ENCODE measurements at regions not wholly inside any gene's neighbourhood (a gene's known extent, or its start where the extent isn't known, plus 50 kb on each side); places are given as distances from the start of the nearest gene placed in this dataset.

DNA sequence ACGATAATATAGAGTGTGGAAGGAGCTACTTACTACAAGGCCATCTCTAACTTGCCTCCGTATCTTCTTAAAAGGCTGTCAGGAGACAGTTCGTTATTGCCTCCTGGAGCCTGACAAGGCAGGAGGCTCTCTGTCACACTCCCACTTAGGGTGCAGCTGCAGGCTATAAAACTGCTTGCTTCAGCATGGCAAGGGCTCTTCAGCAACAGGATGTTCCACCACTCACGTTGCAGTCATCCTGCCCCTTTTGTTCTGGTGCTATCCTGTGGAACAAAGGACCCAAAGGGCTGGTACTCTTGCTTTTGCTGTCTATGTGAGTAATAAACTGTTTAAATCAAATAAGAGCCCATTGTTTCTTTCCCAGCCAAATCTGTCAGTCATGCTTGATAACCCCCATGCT lies 508.9 kb downstream of the NTRK2 start:
- no peak overlapping the region for H3K4me3 ChIP-seq (replicated peaks in 1 of 2; ENCODE audit: low read depth in 2 of 2, low read length in 2 of 2)
- DNase-seq (ENCODE audit: low read depth in 2 of 2) = no peak
- TF ChIP-seq, protein P1, sequence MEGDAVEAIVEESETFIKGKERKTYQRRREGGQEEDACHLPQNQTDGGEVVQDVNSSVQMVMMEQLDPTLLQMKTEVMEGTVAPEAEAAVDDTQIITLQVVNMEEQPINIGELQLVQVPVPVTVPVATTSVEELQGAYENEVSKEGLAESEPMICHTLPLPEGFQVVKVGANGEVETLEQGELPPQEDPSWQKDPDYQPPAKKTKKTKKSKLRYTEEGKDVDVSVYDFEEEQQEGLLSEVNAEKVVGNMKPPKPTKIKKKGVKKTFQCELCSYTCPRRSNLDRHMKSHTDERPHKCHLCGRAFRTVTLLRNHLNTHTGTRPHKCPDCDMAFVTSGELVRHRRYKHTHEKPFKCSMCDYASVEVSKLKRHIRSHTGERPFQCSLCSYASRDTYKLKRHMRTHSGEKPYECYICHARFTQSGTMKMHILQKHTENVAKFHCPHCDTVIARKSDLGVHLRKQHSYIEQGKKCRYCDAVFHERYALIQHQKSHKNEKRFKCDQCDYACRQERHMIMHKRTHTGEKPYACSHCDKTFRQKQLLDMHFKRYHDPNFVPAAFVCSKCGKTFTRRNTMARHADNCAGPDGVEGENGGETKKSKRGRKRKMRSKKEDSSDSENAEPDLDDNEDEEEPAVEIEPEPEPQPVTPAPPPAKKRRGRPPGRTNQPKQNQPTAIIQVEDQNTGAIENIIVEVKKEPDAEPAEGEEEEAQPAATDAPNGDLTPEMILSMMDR (IDR thresholded peaks at IDR 0.05; ENCODE audit: low read depth, low read length) = no peak

DNA sequence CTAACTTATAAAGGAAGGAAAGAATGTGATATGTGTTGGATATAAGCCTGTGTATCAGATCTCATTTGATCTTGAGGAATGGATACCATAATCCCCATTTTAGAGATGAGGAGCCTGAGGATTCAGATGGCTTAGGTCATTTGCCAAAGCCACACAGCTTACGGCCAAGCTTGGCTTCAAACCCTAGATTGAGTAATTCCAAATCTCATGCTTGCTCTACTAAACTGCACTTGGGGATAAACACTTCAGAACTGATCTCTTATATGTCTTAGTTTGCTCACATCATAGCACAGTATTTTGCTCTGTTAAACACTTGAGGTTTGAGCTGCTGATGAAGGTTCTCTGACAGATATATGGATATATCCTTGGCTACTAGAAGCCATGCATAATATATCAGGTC lies 504.4 kb downstream of the NTRK2 start:
- TF ChIP-seq, protein P1 (IDR thresholded peaks at IDR 0.05; ENCODE audit: low read depth, low read length) = no peak
- no peak for DNase-seq (ENCODE audit: low read depth in 2 of 2)
- H3K4me3 ChIP-seq (replicated peaks in 1 of 2; ENCODE audit: low read depth in 2 of 2, low read length in 2 of 2) = no peak overlapping the region

DNA sequence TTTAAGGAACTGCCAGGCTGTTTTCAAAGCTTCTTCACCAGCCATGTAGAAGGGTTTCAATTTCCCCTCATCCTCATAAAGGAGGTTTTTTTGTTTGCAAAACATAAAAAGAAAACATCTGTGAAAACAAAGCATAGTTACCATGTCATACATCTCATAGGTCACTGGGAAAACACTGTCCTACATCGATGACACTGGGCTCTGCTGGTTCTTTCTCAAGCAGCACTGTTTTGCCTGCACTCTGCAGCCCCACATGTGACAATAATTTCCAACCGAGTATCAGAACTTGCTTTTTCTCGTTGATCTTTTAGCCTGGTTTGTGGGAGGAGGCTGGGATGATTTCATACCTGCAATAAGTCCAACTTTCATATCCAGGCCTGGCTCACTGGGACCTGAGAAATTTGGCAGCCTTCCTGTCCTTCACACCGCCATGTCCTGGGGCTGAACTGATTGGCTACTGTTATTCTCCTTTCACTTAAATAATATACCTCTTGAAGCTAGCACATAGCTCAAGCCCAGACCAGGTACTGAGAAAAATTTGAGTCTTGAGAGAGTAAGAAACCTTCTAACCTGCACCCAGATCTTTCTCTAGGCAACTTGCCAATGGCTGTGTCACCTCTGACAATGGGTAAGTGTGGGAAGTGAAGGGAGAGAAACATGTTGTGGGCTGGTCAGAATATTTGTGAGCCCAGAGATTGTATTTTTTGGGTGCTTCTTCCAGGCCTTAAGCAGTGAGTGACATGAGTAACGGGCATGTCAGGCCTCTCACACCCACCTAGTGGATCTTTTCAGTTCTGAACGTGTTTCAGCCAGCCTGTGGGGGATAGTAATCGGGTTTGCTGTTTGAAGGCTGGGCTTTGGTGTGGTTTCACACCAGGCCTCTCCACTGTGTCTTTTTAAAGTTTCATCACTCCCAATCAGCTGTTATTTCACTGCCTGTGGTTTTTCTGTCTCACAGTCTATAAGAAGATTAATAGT lies 502.8 kb downstream of the NTRK2 start:
- no peak overlapping the region for H3K4me3 ChIP-seq (replicated peaks in 1 of 2; ENCODE audit: low read depth in 2 of 2, low read length in 2 of 2)
- TF ChIP-seq, protein P1 (IDR thresholded peaks at IDR 0.05; ENCODE audit: low read depth, low read length) = no peak
- DNase-seq (ENCODE audit: low read depth in 2 of 2) = peak in 1 of 2 donors; percentile 8

DNA sequence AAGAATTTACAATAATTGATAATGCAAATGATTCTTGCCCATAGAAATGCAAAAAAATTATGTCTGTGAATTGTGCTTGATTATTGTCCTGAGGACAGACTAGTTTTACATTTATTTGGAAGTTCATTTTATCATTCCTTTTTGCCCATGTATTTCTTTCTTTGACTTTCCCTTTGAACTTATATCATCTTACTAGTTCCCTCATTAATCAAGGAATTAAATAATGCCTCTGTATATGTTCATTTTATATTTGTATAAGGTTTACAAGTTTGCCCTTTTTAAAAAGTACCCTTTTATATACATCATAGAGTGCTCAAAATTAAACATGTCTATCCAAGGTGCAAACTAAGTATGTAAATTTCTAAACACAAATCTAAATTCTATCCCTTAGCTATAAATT lies 501.6 kb downstream of the NTRK2 start:
- TF ChIP-seq, protein P1 (IDR thresholded peaks at IDR 0.05; ENCODE audit: low read depth, low read length) = no peak
- no peak for DNase-seq (ENCODE audit: low read depth in 2 of 2)
- no peak overlapping the region for H3K4me3 ChIP-seq (replicated peaks in 1 of 2; ENCODE audit: low read depth in 2 of 2, low read length in 2 of 2)

DNA sequence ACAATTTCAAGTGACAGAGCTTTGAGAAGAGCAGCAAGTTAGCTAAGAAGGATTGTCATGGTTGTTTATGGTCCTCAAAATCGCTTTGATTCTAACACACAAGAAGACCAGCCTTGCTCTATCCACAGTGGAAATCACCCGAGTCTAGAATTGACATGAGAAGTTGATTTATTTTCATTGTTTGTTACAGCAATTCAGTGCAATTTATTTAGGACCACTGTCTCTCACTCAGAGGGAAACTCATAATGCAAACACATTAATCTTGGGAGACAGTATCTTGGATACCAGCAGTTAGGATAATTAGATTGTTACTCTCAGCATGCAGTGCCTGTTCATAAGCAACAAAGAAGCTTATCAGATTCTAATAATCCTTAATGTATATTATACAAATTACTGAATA lies 498.9 kb downstream of the NTRK2 start:
- TF ChIP-seq, protein P1 (IDR thresholded peaks at IDR 0.05; ENCODE audit: low read depth, low read length) = no peak
- no peak for DNase-seq (ENCODE audit: low read depth in 2 of 2)
- no peak overlapping the region for H3K4me3 ChIP-seq (replicated peaks in 1 of 2; ENCODE audit: low read depth in 2 of 2, low read length in 2 of 2)

DNA sequence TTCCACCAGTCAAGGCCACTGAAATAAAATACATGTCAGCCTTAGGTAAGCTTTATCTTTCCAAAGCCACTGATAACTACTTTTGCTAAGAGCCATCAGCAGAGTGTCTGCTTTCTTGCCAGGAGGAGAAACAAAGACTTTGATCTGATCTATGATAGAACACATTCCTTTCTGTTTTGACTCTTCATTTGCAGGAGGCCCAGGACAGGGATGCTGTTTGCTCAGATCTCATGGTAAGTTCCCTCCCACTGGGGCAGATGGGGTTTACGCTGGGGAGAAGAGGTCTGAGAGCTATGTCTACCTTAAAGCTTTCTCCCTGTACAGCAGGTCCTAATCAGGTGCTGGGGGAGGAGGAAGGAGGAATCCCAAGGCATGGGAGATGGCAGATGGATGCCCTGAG lies 497.6 kb downstream of the NTRK2 start:
- DNase-seq (ENCODE audit: low read depth in 2 of 2) = no peak
- TF ChIP-seq, protein P1 (IDR thresholded peaks at IDR 0.05; ENCODE audit: low read depth, low read length) = no peak
- H3K4me3 ChIP-seq (replicated peaks in 1 of 2; ENCODE audit: low read depth in 2 of 2, low read length in 2 of 2) = no peak overlapping the region

Measured in cardiac fibroblast (primary cell).